Hindlimb muscle (tissue), 1 donor: ENCODE measurements at regions not wholly inside any gene's neighbourhood (a gene's known extent, or its start where the extent isn't known, plus 50 kb on each side); places are given as distances from the start of the nearest gene placed in this dataset.

Source experiments
- DNase-seq: peaks from one replicate; pipeline ENCODE4 v3.0.0-alpha.2; 2013

GRCh38 chr2:42947809-42948600, 155.6 kb upstream of the HAAO start:
- DNase-seq = no peak

- no peak for DNase-seq
These were observed 152.5 kb upstream of the HAAO start for GRCh38 chr2:42944779-42945415.

GRCh38 chr2:42942990-42943493, 150.7 kb upstream of the HAAO start:
- DNase-seq = no peak

GRCh38 chr2:42942214-42942989, 150.0 kb upstream of the HAAO start:
- DNase-seq = no peak

GRCh38 chr2:42941633-42942176, 149.3 kb upstream of the HAAO start:
- no peak for DNase-seq

GRCh38 chr2:42939411-42940206, 147.2 kb upstream of the HAAO start:
- no peak for DNase-seq

- no peak for DNase-seq
These were observed 146.4 kb upstream of the HAAO start for GRCh38 chr2:42938671-42939370.

- DNase-seq = no peak
These were observed 144.9 kb upstream of the HAAO start for GRCh38 chr2:42937171-42937875.

- no peak for DNase-seq
These were observed 143.6 kb upstream of the HAAO start for GRCh38 chr2:42935692-42936671.

GRCh38 chr2:42934580-42935186, 142.3 kb upstream of the HAAO start:
- no peak for DNase-seq

GRCh38 chr2:42933824-42934254, 141.5 kb upstream of the HAAO start:
- no peak for DNase-seq

GRCh38 chr2:42932271-42933151, 140.1 kb upstream of the HAAO start:
- no peak for DNase-seq

GRCh38 chr2:42931818-42932195, 139.4 kb upstream of the HAAO start:
- DNase-seq = no peak

GRCh38 chr2:42931146-42931817, 138.9 kb upstream of the HAAO start:
- no peak for DNase-seq

GRCh38 chr2:42930025-42930581, 137.7 kb upstream of the HAAO start:
- DNase-seq = no peak

GRCh38 chr2:42929546-42930024, 137.2 kb upstream of the HAAO start:
- DNase-seq = no peak
